NCI-H1436 treated with DMSO at 0.1 percent for 48 hours (cell line): ENCODE measurements at regions not wholly inside any gene's neighbourhood (a gene's known extent, or its start where the extent isn't known, plus 50 kb on each side); places are given as distances from the start of the nearest gene placed in this dataset.

ENCODE experiments used
- DNase-seq: peaks from one replicate; lab custom pipeline; 2025; lab: John Stamatoyannopoulos, UW

DNA sequence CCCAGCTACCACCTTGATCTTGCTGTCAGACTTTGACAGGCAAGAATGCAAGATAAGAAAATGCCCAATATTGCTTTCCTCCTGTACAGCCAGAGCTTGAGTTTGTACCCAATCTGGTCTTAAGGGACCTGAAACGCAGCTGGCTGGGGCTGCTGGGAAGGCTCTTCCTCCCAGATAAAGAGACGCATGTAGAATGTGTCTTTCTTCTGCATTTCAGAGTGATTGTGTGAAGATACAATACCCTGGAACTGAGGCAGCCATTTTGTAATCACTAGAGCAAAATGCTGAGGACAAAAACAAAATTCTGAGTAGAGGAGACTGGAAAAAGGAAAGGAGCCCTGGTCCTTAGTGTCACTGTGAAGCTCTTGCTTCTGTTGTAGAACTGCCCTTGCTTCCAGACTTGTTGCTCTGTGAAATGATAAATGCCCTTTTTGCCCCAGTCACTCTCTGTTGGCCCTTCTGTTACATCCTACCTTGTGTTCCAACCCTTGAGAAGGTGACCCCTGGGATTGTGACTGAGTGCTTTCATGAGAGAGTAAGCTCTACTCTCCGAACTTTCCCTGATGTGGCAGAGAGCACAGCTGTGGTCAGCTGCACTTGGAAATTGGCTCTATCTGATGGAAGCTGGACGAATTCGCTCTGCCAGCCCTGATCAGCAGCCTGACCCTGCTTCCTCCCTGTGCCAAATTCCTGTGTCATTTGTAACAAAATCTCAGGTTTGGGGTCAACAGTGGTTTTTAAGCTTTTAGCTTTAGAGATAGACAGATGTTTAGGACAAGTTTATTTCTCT lies 137.4 kb upstream of the RBMS1 start:
- no peak for DNase-seq

DNA sequence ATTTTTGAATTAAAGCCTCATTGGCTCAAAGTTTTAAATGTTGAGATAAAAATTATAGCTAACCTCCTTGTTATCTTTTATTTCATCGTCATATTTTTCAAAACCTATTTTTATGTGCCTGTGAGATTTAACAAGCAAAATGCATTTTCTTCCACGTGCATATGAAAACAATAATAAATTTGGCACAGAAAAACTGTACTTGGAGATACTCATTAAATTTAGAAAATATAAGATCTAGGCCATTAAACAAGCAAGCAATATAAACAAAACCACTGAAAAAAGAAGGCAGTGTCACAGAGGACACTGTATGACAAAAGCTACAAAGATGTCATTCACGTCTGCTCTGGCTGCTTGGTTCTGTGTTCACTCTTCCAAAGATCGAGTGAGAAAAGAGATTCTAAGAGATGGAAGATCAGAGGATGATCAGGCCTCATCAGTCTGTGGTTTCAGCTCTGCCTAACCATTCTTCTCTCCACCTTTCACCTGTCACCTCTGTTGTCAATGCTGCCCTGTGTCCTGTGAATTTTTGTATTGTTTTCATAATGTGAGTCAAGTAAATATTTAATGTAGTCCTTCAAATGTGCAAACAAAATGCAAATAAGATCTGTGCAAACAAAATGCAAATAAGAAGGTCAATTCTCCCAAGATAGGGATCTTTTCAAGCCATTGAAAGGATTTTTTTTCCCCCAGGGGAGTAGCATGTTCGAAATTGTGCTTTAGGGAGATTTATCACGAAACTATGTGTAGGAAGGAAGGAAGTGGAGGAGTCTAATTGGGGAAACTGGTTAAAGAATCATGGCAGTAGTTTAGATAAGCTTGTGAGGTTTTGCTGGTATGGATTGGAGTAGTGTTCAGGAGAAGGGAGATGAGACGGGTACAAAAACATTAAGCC lies 138.7 kb upstream of the RBMS1 start:
- DNase-seq, result no peak

DNA sequence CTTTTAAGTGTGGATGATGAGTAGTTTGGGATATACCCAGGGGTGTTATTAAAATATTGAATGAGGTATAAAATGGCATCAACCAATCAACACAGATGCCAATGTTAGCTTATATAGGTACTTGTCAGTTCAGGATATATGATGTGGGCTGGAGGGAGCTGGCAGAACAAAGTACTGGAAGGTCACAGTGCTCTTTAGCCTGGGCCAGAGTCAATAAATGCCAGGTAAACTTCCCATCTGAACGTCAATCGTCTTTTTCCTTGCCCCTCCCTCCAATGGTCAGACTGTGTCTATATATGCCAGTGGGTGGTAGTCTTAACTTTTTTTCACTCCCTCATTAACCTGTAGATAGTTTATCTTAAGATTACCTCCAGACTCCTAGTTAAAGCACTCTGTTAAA lies 140.8 kb upstream of the RBMS1 start:
- no peak for DNase-seq

DNA sequence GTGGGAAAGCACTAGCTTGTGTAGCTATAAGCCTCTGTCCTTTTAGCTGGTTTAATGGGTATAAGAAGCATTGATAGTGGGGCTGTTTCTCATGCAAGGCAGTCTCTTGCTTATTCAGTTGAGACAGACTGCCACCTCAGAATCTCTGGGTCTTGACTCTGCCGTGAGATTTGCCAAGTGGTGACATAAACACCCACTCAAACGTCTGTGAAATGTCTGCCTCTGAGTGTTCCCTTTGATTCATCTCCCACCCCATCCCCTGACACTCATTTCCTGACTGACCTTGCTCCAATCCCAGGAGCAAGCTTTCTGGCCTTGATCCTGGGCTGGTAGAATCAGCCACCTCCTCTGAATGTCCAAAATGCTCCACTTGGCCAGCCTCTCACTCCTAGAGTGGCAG lies 141.9 kb upstream of the RBMS1 start:
- DNase-seq, result no peak

DNA sequence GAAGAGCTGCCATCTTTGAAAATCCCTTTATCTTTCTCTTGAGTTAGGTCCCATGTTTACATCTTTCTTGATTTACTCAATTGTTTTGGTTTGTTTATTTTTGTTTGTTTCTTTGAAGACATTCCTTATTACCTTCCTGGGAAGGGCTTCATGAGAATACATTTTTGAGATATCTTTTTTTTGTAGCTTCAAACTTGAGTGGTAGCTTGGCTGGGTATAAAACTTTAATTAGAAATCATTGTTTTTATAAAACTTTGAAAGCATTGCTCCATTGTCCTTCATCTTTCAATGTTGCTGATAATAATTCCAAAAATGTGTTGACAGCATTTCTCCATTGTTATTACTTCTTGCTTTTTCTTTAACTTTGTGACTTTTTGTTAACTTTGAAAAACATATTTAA lies 145.9 kb upstream of the RBMS1 start:
- DNase-seq, result no peak

DNA sequence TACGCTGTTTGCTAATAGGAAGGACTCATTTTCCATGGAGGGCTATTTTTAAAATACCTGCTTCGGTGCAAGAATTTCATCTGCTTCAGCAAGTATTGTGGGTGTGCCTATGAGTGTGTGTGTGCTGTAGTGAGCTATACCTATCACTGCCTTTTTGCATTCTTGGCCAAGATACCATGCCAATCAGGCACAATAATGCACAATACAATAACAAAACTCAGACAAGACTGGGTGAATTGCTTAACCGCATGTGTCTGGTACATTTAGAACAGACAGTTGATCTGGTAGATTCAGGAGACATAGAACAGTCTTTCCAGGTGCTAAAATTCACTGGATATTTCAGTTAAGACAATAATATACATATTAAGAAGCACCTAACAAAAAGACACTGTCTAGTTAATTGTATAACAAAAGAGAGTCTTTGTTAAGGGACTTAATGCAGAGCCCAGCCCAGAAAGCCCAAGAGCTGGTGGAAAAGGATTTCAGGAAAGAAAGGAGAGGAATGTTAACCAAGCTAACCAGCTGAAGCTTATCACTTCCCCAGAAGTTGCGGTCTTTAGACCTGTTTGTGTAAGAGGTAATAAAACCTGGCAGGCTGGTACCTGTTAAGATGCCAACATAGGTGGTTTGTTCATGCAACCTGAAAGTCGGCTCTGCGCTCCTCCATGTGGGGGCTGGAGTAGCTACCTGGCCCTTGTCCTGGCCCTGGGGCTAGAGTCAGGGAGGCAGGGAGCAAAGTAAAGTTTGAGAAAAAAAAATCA lies 153.3 kb upstream of the RBMS1 start:
- DNase-seq, result no peak

DNA sequence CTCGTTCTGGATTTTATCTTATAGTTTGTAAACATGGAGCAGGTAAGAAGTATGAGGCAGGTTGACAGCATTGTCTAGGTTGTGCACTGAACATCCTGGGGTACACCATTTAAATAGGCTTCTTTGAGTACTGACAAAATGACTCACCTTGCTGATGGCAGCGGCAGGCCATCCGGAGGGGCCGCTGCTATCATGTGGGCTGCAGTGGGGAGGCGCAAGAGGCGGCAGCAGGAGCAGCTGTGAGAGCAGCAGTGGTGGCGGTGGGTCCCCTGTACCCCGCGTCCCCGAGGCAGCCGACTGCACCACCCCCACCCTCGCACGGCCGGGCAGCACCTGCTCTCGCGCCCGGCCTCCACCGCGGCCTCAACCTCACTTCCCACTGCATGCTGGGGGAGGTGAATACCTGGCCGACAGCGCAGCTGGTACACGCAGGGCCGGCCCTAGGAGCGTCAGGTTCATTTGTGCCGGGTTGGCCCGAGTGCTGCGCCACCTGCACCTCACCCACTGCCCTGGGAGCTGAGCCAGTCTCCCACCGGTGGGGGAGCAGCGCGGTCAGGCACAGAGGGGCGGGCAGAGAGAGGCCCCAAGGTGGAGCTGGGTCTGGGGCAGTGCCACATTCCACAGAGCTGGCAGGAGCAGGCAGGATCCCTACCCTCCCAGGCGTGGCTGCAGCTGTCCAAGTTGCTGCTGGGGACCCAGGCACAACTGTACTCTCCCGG lies 154.5 kb upstream of the RBMS1 start:
- no peak for DNase-seq

DNA sequence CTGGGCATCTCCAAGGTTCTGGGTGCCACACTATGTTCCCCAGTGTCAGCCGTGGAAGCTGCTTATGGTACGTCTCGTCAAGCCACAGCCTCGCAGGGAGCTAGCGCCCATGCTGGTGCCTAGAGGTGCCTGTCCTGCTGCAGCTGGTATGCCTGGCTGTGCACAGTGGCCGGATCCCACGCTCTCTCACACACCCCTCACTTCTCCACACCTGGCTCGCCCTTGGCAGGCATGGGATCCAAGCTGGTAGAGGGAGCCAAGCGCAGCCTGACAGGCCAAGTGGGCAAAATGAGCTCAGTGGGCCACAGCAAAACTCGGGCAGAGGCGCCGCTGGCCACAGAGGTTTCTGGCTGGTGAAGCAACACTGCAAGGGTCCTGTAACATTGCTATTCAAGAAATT lies 156.1 kb upstream of the RBMS1 start:
- no peak for DNase-seq

DNA sequence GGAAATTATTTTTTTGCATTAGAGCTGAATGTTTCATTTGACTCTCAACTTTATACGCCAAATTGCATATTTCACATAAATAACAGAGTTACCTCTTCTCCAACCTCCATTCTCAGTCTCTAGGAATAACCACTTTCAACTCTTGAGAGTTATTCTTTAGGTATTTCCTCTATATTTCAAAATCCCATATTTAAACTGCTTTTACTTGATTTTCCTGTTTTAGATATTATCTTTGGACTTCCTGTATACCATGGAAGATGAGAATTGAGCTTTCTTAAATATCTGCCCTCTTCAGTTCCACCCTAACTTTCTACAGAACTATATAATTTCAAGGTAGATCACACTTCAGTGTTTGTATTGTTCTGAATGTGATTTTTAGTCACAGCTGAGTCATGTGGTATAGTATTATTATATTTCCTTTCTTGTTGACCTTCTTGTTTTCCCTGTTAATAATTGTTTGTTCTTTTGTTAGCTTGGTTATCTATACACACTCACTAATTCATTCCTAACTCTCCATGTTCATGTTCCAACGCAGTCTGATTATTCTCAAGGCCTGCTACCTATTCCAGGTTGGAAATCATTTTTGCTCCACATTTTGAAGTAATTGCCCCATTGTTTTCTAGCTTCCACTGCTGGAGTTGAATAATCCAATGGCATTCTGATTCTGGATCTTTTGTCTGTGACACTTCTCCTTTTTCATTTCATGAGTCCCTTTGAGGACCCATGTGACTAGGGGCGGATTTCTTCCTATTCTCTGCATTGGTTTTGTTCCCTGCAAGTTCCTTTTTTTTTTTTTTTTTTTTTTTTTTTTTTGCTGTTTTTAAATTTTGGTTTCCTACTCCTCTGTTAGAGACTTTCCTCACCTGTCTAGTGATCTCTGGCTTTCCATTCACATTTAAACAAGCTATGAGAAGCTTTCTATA lies 156.8 kb upstream of the RBMS1 start:
- DNase-seq, result no peak

DNA sequence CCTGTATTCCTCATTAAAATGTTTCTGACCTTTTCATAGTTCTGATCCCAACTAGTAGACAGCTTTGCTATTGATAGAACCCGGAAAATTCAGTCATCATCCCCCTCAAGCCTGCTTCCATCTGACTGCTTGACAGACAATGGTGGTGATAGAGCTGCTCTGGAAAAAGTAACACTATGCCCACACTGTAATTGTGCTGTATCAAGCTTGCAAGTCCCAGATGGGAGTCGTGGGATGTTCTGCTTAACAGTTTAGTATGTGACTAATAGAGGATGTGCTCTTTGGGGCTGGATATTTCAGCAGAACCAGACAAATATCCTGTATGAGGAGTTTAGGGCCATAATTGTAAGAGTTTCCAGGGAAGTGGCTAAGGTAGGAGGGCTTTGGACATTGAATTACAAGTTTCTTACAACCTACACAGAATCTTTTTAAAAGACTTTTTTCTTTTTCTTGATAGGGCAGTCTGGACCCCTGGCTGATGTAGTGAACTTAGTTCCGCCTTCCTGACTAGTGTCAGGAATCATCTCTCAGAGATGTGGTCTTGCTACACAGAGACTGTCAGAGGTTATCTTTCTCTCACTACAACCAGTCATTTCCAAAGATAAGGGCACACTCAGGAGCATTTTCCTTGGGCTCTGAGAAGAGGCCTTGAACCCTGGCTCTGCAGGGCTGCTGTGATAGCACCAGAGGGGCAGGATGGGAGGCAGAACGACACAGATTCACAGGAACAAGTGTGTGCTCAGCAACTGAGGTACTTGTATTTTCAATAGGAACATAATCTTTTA lies 158.0 kb upstream of the RBMS1 start:
- DNase-seq, result no peak

DNA sequence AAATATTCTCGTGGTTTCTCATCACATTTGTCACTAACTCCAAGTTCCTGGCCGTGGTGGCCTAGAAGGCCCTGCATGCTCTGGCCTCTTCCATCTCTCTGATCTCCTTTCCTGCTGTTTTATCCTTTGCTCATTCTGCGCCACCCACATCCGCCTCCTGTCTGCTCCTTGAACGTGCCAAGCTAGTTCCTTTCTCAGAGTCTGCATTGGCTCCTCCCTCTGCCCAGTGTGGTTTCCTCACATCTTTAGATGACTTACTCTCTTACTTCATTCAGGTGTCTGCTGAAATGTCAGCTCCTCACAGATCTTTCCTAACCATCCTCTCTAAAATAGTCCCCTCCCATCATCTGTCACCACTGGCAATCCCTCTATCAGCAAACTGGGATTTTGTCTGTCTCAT lies 158.6 kb upstream of the RBMS1 start:
- DNase-seq, result no peak

DNA sequence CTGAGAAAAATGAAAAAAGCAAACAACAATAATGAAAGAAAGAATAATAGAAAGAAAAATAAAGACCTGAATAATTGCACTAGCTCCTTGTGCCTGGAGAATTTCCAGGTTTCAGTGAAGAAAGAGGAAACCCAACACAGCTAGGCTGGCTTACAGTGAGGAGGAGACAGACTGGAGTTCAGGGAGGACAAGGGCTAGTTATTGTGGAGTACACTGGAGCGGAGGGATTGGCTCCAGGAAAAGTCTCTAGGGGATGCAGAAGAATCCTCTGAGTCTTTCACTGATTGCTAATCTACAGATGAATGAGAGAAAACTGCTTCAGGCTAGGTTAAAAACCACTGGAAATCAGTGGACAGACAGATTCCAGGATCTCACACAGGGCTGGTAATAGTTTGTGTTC lies 163.6 kb upstream of the RBMS1 start:
- no peak for DNase-seq

DNA sequence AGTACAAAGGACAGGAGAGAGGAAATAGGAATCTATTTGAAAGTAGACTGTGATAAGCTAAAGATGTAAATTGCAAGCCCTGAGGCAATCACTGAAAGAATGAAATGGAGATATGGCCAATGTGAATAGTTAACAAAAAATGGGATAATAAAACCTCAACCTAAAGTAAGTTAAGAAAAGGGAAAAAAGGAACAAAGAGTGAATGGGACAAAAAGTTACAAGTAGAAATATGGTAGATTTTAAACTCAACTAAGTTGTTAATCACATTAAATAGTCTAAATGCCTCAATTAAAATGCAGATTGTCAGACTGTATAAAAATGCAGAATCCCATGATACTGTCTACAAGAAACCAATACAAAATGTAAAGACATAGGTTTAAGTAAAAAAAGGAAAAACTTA lies 165.2 kb upstream of the RBMS1 start:
- DNase-seq, result no peak

DNA sequence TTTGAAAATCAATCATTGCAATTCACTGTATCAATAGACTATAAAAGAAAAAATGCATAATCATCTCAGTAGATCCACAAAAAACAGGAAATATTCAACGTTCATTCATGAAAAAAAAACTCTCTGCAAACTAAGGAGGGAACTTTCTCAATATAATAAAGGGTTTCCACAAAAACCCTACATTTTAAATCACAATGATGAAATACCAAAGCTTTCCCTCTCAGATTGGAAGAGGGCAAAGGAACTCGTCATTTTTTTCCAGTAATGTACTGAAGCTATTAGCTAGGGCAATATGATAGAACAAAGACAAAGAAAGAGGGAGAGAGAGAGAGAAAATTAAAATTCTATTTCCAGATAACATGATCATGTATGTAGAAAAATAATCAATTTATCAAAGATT lies 167.1 kb upstream of the RBMS1 start:
- no peak for DNase-seq

DNA sequence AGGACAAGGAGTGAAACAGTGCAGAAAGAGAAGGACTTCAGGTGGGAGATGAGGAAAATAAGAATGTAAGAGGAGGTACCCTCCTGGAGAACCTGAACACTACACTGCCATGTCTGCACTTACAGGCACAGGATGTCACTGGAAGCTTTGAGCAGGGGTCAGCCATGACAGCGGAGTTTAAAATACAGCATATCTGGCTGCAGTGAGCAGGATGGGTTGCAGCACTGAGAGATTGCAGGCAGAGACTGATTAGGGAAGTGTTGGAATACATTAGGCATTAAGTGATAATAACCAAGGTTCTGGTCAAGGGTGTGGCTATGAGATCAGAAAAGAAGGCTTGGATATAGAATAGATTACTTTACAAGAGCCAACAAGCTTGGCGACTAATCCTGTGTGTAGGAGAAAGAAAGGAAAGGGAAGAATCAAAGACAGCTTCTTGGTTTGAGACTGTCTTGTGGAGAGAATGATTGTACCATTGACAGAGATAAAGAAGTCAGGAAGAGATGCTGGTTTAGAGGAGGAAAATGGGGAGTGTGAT lies 171.1 kb upstream of the RBMS1 start:
- no peak for DNase-seq

DNA sequence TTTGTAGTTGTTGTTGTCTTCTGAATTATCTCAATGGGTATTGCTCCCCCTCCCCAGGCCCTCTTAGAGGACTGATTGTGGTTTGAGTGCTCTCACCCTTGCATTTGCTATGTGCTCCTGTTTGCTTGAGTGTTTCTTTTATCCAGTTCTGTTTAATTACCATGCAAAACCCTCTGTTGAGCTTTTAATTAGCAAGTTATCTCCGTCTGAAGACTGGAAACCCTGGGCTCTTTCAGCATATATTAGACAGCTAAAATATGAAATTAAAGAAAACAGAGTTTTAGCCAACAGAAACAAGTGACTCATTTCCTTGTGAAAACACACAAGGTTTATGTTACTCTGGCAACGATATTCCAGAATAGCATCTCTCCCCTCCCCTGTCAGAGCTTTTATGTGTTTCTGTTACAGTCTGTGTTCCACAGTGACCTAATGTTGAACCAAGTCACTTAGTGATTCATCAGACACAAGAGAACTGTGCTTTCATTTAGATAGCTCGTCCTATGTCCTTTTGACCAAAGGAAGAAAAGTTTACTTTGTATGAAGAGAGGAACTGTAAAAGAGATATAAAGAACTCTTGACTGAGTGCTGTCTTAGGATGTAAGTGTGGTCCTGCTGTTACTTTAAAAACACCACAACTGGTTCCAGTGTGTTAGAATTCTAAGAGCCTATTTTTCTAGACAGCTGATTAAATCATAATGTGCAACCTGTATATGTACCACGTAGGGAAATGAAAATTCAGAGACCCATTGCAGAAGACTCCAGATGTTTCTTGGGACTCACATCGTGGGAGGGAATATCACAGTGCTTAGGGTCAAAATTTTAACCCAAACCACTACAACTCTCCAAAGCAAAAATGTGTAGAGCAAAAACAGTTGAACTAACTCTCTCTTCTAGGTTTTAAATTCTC lies 172.8 kb upstream of the RBMS1 start:
- peak; percentile 90 for DNase-seq

DNA sequence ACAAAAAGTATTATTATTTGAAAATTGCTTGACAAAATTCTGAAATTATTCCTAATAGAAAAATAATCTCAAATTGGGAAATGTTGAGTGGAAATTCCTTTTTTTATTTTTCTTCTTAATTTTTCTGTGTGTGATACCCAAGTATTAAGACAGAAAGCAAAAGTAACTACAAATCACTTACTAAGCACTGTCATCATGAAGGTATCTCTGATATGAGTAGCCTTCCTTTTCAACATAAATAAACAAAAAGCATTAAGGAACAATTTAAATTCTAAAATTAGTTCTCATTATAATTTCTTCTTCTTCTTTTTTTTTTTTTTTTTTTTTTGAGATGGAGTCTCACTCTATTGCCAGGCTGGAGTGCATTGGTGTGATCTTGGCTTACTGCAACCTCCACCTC lies 174.2 kb upstream of the RBMS1 start:
- no peak for DNase-seq

DNA sequence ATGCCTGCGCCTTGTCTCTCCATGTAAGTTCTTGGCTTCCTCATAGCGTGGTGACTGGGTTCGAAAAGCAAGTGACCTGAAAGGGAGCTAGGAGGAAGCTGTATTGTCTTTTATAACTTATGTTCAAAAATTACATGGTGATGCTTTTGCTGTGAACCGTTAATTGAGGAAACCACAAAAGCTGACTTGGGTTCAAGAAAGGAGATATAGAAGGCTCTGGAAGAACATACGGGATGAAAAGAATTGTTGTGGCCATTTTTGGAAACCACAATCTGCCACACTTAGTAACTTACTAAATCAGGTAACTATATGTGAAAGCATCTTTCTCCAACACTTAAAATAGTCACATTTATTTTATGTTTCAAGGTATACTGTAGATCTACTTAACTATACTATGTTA lies 177.0 kb upstream of the RBMS1 start:
- DNase-seq, result no peak

DNA sequence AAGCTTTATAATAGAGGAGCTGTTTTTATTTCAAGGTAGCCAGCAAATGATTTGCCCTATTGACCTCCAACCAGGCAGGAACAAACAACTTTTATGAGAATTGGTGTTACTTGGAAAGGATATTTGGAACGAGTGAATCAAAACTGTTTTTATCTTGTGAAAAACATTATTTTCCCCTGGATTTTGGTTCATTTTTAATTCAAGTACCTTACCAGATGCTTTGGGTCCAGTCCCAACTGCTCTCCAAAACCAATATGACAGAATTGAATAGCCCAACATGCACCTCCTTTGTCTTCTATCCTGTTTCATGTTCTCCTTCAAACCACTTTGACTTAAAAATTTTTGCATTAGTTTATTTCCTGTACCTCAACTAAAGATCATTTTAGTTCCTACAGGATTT lies 178.6 kb upstream of the RBMS1 start:
- DNase-seq, result no peak
